Neural cell (in vitro differentiated cells): ENCODE measurements at regions not wholly inside any gene's neighbourhood (a gene's known extent, or its start where the extent isn't known, plus 50 kb on each side); places are given as distances from the start of the nearest gene placed in this dataset.

Experiments used
- H2AFZ ChIP-seq: fragments of 200-600, 300-800 bp; sonication (generic), shearing (Covaris generic); 2 replicates; pipeline ENCODE4 v1.6.0; 2014; ENCODE audit warnings: low read depth, mild to moderate bottlenecking, antibody characterized with exemption, low read length, moderate library complexity
- H3F3A ChIP-seq: fragments of 200-600 bp; shearing (Covaris generic); 2 replicates; pipeline ENCODE4 v1.6.1; 2016; ENCODE audit warnings: mild to moderate bottlenecking, moderate library complexity, mixed read lengths, antibody characterized with exemption, low read length; ENCODE audit not compliant: insufficient read depth, poor library complexity, severe bottlenecking
- H3K27ac ChIP-seq: fragments of 200-600, 300-800 bp; sonication (generic), shearing (Covaris generic); 2 replicates; pipeline ENCODE4 v1.5.1; 2014; ENCODE audit warnings: mild to moderate bottlenecking, low read length, moderate library complexity
- H3K27me3 ChIP-seq: fragments of 300-800, 200-600 bp; sonication (generic), shearing (Covaris generic); 2 replicates; pipeline ENCODE4 v1.6.0; 2014; ENCODE audit warnings: mild to moderate bottlenecking, low read depth, low read length, moderate library complexity; ENCODE audit not compliant: insufficient read depth
- H3K36me3 ChIP-seq: fragments of 300-800, 200-600 bp; sonication (generic), shearing (Covaris generic); 2 replicates; pipeline ENCODE4 v1.5.1; 2014; ENCODE audit warnings: mild to moderate bottlenecking, antibody characterized with exemption, low read length, moderate library complexity; ENCODE audit not compliant: insufficient read depth
- H3K4me2 ChIP-seq: fragments of 300-800, 200-600 bp; sonication (generic), shearing (Covaris generic); 2 replicates; pipeline ENCODE4 v1.6.0; 2014; ENCODE audit warnings: mild to moderate bottlenecking, low read length
- H3K4me3 ChIP-seq: fragments of 300-800, 200-600 bp; sonication (generic), shearing (Covaris generic); 2 replicates; pipeline ENCODE4 v1.5.1; 2014; ENCODE audit warnings: mild to moderate bottlenecking, low read length, moderate library complexity
- H3K79me2 ChIP-seq: fragments of 200-600 bp; shearing (Covaris generic); replicated peaks from 2 replicates; pipeline ENCODE4 v1.6.0; 2014; ENCODE audit warnings: mild to moderate bottlenecking, low read length, moderate library complexity; ENCODE audit not compliant: insufficient read depth
- H3K9ac ChIP-seq: fragments of 300-800, 200-600 bp; sonication (generic), shearing (Covaris generic); 2 replicates; pipeline ENCODE4 v1.6.1; 2016; ENCODE audit warnings: mild to moderate bottlenecking, low read length, mixed read lengths
- H3K9me2 ChIP-seq: fragments of 200-600 bp; shearing (Covaris generic); 2 replicates; pipeline ENCODE4 v1.6.1; 2016; ENCODE audit warnings: mild to moderate bottlenecking, low read length, mixed read lengths; ENCODE audit not compliant: insufficient read depth
- H3K9me3 ChIP-seq: fragments of 200-600, 300-800 bp; sonication (generic), shearing (Covaris generic); 2 replicates; pipeline ENCODE4 v1.6.1; 2016; ENCODE audit warnings: mild to moderate bottlenecking, mixed run types, low read length, moderate library complexity, mixed read lengths
- H4K20me1 ChIP-seq: fragments of 200-600 bp; shearing (Covaris generic); 2 replicates; pipeline ENCODE4 v1.6.1; 2016; ENCODE audit warnings: mild to moderate bottlenecking, mixed run types; ENCODE audit not compliant: insufficient read depth
- CTCF ChIP-seq: fragments of 450-650 bp; IDR thresholded peaks from 2 replicates; pipeline ENCODE4 v1.5.1; 2014; ENCODE audit warnings: antibody characterized with exemption, mild to moderate bottlenecking, moderate library complexity; ENCODE audit not compliant: poor library complexity, severe bottlenecking
- EP300 ChIP-seq: fragments of 450-650 bp; conservative IDR thresholded peaks from 2 replicates; pipeline ENCODE4 v1.6.1; 2014; ENCODE audit warnings: antibody characterized with exemption, mild to moderate bottlenecking, moderate library complexity; ENCODE audit not compliant: poor library complexity, severe bottlenecking
- EZH2 ChIP-seq: fragments of 200-600, 300-800 bp; shearing (Covaris generic), sonication (generic); IDR thresholded peaks from 2 replicates; pipeline ENCODE4 v1.6.1; 2014; ENCODE audit warnings: antibody characterized with exemption, low read length, borderline replicate concordance, mild to moderate bottlenecking; ENCODE audit not compliant: insufficient read depth, poor library complexity, severe bottlenecking
- MXI1 ChIP-seq: fragments of 450-650 bp; conservative IDR thresholded peaks from 2 replicates; pipeline ENCODE4 v1.6.1; 2014; ENCODE audit warnings: antibody characterized with exemption, mild to moderate bottlenecking; ENCODE audit not compliant: poor library complexity, severe bottlenecking
- POLR2AphosphoS5 ChIP-seq: IDR thresholded peaks from 2 replicates; pipeline ENCODE4 v1.6.1; 2012
- RAD21 ChIP-seq: fragments of 450-650 bp; conservative IDR thresholded peaks from 2 replicates; pipeline ENCODE4 v1.6.1; 2014; ENCODE audit warnings: antibody characterized with exemption, mild to moderate bottlenecking, moderate library complexity
- REST ChIP-seq: IDR thresholded peaks from 2 replicates; pipeline ENCODE4 v1.6.1; 2012; ENCODE audit warnings: borderline replicate concordance
- SMC3 ChIP-seq: fragments of 450-650 bp; conservative IDR thresholded peaks from 2 replicates; pipeline ENCODE4 v1.6.1; 2014; ENCODE audit warnings: antibody characterized with exemption, mild to moderate bottlenecking, moderate library complexity; ENCODE audit not compliant: poor library complexity
- TAF1 ChIP-seq: IDR thresholded peaks from 2 replicates; pipeline ENCODE4 v1.6.1; 2012; ENCODE audit warnings: low read depth

GRCh38 chr6:105603788-105604586, 201.1 kb upstream of the PREP start:
- Histone ChIP-seq H4K20me1 (no peaks in the 10 kb centered on the region), H3K27ac (no peak overlapping the region), H3K36me3 (no peaks in the 10 kb centered on the region), H3K4me2 (no peak overlapping the region), H2AFZ (no peak overlapping the region), H3K9me3 (no peaks in the 10 kb centered on the region), H3K4me3 (no peak overlapping the region), H3F3A (no peaks in the 10 kb centered on the region), H3K79me2 (no peaks in the 10 kb centered on the region), H3K27me3 (no peaks in the 10 kb centered on the region), H3K9me2 (no peaks in the 10 kb centered on the region), H3K9ac (no peak overlapping the region)
- TF ChIP-seq EP300 (no peak), MXI1 (no peak), CTCF (no peak), SMC3 (no peak)

DNA sequence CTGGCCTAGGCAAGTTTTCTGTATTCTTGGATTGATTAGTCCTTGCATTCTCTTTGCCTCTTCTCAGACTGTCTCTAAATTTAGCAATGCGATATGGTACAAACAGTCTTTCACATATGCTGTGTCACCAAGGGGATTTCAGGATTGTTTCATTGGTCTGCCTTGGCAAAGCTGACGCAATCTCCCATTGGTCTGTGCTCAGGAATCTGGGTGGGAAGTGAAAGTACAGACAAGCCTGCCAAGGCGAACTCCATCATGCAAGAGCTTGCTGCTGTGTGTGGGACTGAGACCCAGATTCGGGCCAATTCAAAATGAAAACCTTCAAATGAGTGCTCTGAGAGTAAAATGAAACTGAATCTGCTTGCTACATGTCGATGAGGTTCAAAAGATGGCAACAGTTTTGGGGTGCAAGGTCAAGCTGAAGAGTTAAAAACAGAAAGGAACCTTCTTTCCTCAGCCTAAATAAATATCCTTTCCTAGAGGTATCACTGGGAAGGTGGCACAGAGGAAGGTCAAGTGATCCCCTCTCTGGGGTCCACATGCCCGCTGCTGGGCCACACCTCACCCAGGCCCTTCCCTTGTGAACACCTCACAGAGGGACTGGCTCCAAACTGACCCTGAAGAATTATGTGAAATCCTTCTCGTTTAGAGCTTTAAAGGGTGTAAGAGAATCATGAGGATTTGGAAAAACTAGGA, 198.8 kb upstream of the PREP start:
- no peak overlapping the region for H3K27ac ChIP-seq
- H3K4me3 ChIP-seq = no peak overlapping the region
- H2AFZ ChIP-seq = no peak overlapping the region
- H3F3A ChIP-seq = no peaks in the 10 kb centered on the region
- no peak overlapping the region for H3K4me2 ChIP-seq
- no peaks in the 10 kb centered on the region for H4K20me1 ChIP-seq
- no peaks in the 10 kb centered on the region for H3K36me3 ChIP-seq
- no peaks in the 10 kb centered on the region for H3K9me2 ChIP-seq
- no peaks in the 10 kb centered on the region for H3K9me3 ChIP-seq
- H3K79me2 ChIP-seq = no peaks in the 10 kb centered on the region
- H3K9ac ChIP-seq = no peak overlapping the region
- H3K27me3 ChIP-seq = no peaks in the 10 kb centered on the region
- no peak for TF ChIP-seq REST
- TF ChIP-seq RAD21 = no peak
- TF ChIP-seq POLR2AphosphoS5 = no peak
- TF ChIP-seq CTCF = no peak
- no peak for TF ChIP-seq EZH2
- no peak for TF ChIP-seq TAF1
- no peak for TF ChIP-seq EP300
- no peak for TF ChIP-seq MXI1
- no peak for TF ChIP-seq SMC3
